DOHH2 (cell line): ENCODE measurements at regions not wholly inside any gene's neighbourhood (a gene's known extent, or its start where the extent isn't known, plus 50 kb on each side); places are given as distances from the start of the nearest gene placed in this dataset.

Experiments
- EZH2phosphoT487 ChIP-seq: fragments of 200-600 bp; sonication (generic); IDR thresholded peaks from 2 replicates; pipeline ENCODE4 v1.6.1; 2017; ENCODE audit warnings: borderline replicate concordance, mild to moderate bottlenecking, antibody characterized with exemption, low read length, moderate library complexity, mixed read lengths
- TF ChIP-seq, protein P1 (sequence below): fragments of 200-600 bp; sonication (generic); IDR thresholded peaks from one replicate; pipeline ENCODE4 v1.5.1; 2014; ENCODE audit warnings: antibody characterized with exemption, mild to moderate bottlenecking, low read depth, low read length; ENCODE audit not compliant: poor library complexity, severe bottlenecking

DNA sequence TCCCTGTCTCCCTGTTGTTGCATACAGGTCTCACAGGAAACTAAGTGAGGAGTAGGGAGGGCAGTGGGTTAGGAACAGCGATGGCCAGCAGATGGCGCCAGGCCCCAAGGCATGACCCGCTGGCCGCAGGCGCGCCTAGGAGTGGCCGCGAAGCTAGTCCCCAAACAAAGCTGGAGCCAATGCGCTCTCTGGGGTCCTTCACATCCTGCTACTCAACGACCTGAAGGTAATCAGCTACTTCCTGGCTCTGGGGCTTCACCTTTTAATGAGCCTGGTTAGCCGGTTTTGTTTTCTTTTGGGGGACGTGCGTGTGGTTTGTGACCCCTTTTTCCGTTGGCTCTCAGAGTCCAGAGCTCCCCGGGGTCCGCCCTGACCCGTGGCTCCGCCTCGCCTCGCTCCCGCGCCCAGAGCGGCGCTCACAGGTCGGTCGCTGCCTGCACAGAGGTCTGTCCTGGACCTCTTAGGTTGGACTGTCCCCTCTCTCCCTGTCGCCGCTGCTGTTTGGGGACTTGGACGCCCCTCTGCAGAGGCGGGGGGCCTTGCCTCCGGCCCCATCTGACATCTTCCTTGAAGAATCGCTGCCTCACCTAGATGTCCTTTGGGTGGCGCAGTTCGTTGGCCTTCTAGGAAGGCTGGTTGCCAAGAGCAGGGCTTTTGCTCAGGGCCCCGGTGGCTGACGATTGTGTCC lies 62.2 kb upstream of the GTF3A start:
- TF ChIP-seq, protein P1, sequence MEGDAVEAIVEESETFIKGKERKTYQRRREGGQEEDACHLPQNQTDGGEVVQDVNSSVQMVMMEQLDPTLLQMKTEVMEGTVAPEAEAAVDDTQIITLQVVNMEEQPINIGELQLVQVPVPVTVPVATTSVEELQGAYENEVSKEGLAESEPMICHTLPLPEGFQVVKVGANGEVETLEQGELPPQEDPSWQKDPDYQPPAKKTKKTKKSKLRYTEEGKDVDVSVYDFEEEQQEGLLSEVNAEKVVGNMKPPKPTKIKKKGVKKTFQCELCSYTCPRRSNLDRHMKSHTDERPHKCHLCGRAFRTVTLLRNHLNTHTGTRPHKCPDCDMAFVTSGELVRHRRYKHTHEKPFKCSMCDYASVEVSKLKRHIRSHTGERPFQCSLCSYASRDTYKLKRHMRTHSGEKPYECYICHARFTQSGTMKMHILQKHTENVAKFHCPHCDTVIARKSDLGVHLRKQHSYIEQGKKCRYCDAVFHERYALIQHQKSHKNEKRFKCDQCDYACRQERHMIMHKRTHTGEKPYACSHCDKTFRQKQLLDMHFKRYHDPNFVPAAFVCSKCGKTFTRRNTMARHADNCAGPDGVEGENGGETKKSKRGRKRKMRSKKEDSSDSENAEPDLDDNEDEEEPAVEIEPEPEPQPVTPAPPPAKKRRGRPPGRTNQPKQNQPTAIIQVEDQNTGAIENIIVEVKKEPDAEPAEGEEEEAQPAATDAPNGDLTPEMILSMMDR = peak; percentile 94
- TF ChIP-seq EZH2phosphoT487 = no peak
